Upper lobe of left lung (tissue), 4 donors: ENCODE measurements at regions not wholly inside any gene's neighbourhood (a gene's known extent, or its start where the extent isn't known, plus 50 kb on each side); places are given as distances from the start of the nearest gene placed in this dataset.

Source experiments
- CTCF ChIP-seq, 6 experiments: fragments of 450-650 bp in 4 of 6; fragments of 200-600 bp in 2 of 6; sonication (generic) in 2 of 6; IDR thresholded peaks; one replicate each; pipeline ENCODE4 v1.5.1; 2016 to 2019; ENCODE audit warnings: antibody characterized with exemption in 6 of 6
- POLR2A ChIP-seq, 4 donors: fragments of 450-650 bp; IDR thresholded peaks; one replicate each; pipeline ENCODE4 v1.5.1; 2016 to 2017; ENCODE audit warnings: antibody characterized with exemption in 4 of 4, mild to moderate bottlenecking in 2 of 4

- no peak for TF ChIP-seq CTCF (IDR thresholded peaks at IDR 0.05)
- no peak for TF ChIP-seq POLR2A (IDR thresholded peaks at IDR 0.05)
Measured at GRCh38 chr3:127110982-127111693, 81.8 kb upstream of the PRR23E start.
